ENCODE measurements at regions not wholly inside any gene's neighbourhood (a gene's known extent, or its start where the extent isn't known, plus 50 kb on each side); places are given as distances from the start of the nearest gene placed in this dataset.
A peak's percentile ranks its signal among the peaks of the same experiment; 100 is the strongest.

GRCh38 chr11:91435694-91436395 lies 788.8 kb upstream of the FAT3 start:
- H3K4me1 ChIP-seq: no peaks in the 10 kb centered on the region
- Mint-ChIP-seq H3K4me1 (ENCODE audit: low read depth, unreplicated experiment) (no peaks in the 10 kb centered on the region), H3K9me3 (ENCODE audit: unreplicated experiment) (no peaks in the 10 kb centered on the region), H3K27ac (ENCODE audit: unreplicated experiment) (no peak overlapping the region), H3K4me3 (ENCODE audit: unreplicated experiment) (no peak overlapping the region), H3K27me3 (ENCODE audit: insufficient read depth, unreplicated experiment) (no peaks in the 10 kb centered on the region), H3K36me3 (ENCODE audit: insufficient read depth, unreplicated experiment) (no peaks in the 10 kb centered on the region)
- H3K9me3 ChIP-seq: no peaks in the 10 kb centered on the region
- peak in 1 of 2 experiments; percentile 18 for TF ChIP-seq CTCF (IDR thresholded peaks at IDR 0.05; ENCODE audit: insufficient read depth in 1 of 2, low read depth in 1 of 2, low read length in 1 of 2, severe bottlenecking in 1 of 2, unreplicated experiment in 1 of 2)
- no peaks in the 10 kb centered on the region for H3K27me3 ChIP-seq (replicated peaks; ENCODE audit: control insufficient read depth, insufficient read depth, low read length)
- BruUV-seq (replicated peaks): no TSS peak
- no peaks in the 10 kb centered on the region for H3K36me3 ChIP-seq (ENCODE audit: control insufficient read depth, insufficient read depth, low read length)
- ChIA-PET POLR2A (no interaction called here), CTCF (interaction anchor here (1.1 kb wide), 1 partner anchor 1117 kb away, joined by 4 read pairs; no protein-coding TSS in a partner anchor)
- no peak for DNase-seq
- no peak overlapping the region for H3K4me3 ChIP-seq (ENCODE audit: low read depth, low read length)
- intact Hi-C loops (cut with micrococcal nuclease; ENCODE audit: unreplicated experiment): loop anchor here (5.0 to 10.0 kb wide), 2 partner anchors 309 to 636 kb away; no protein-coding TSS in a partner anchor

- no peaks in the 10 kb centered on the region for H3K4me1 Mint-ChIP-seq (ENCODE audit: low read depth, unreplicated experiment)
- H3K36me3 Mint-ChIP-seq (ENCODE audit: insufficient read depth, unreplicated experiment): no peaks in the 10 kb centered on the region
- Histone ChIP-seq H3K27me3 (replicated peaks; ENCODE audit: control insufficient read depth, insufficient read depth, low read length) (no peaks in the 10 kb centered on the region), H3K4me3 (ENCODE audit: low read depth, low read length) (no peak overlapping the region), H3K36me3 (ENCODE audit: control insufficient read depth, insufficient read depth, low read length) (no peaks in the 10 kb centered on the region), H3K4me1 (no peaks in the 10 kb centered on the region), H3K9me3 (no peaks in the 10 kb centered on the region)
- intact Hi-C loops (cut with micrococcal nuclease; ENCODE audit: unreplicated experiment): loop anchor here (10.0 kb wide), 1 partner anchor 311 kb away; no protein-coding TSS in a partner anchor
- H3K4me3 Mint-ChIP-seq (ENCODE audit: unreplicated experiment): no peak overlapping the region
- CTCF ChIA-PET: no interaction called here
- DNase-seq: no peak
- no TSS peak for BruUV-seq (replicated peaks)
- H3K27me3 Mint-ChIP-seq (ENCODE audit: insufficient read depth, unreplicated experiment): no peaks in the 10 kb centered on the region
- H3K27ac Mint-ChIP-seq (ENCODE audit: unreplicated experiment): no peak overlapping the region
- POLR2A ChIA-PET: no interaction called here
- H3K9me3 Mint-ChIP-seq (ENCODE audit: unreplicated experiment): no peaks in the 10 kb centered on the region
- TF ChIP-seq CTCF (IDR thresholded peaks at IDR 0.05; ENCODE audit: insufficient read depth in 1 of 2, low read depth in 1 of 2, low read length in 1 of 2, severe bottlenecking in 1 of 2, unreplicated experiment in 1 of 2): no peak
Observed at GRCh38 chr11:91433284-91434010, 791.2 kb upstream of the FAT3 start.

- ChIA-PET POLR2A (no interaction called here), CTCF (no interaction called here)
- no peaks in the 10 kb centered on the region for H3K9me3 Mint-ChIP-seq (ENCODE audit: unreplicated experiment)
- Histone ChIP-seq H3K36me3 (ENCODE audit: control insufficient read depth, insufficient read depth, low read length) (no peaks in the 10 kb centered on the region), H3K9me3 (no peaks in the 10 kb centered on the region), H3K4me3 (ENCODE audit: low read depth, low read length) (no peak overlapping the region), H3K27me3 (replicated peaks; ENCODE audit: control insufficient read depth, insufficient read depth, low read length) (no peaks in the 10 kb centered on the region), H3K4me1 (no peaks in the 10 kb centered on the region)
- H3K4me3 Mint-ChIP-seq (ENCODE audit: unreplicated experiment): no peak overlapping the region
- TF ChIP-seq CTCF (IDR thresholded peaks at IDR 0.05; ENCODE audit: insufficient read depth in 1 of 2, low read depth in 1 of 2, low read length in 1 of 2, severe bottlenecking in 1 of 2, unreplicated experiment in 1 of 2): no peak
- no peaks in the 10 kb centered on the region for H3K27me3 Mint-ChIP-seq (ENCODE audit: insufficient read depth, unreplicated experiment)
- no peaks in the 10 kb centered on the region for H3K4me1 Mint-ChIP-seq (ENCODE audit: low read depth, unreplicated experiment)
- no peak overlapping the region for H3K27ac Mint-ChIP-seq (ENCODE audit: unreplicated experiment)
- H3K36me3 Mint-ChIP-seq (ENCODE audit: insufficient read depth, unreplicated experiment): no peaks in the 10 kb centered on the region
- no TSS peak for BruUV-seq (replicated peaks)
- intact Hi-C loops (cut with micrococcal nuclease; ENCODE audit: unreplicated experiment): no loop called here
- no peak for DNase-seq
Observed at GRCh38 chr11:91421641-91422040, 803.0 kb upstream of the FAT3 start.

Data from Caco-2 (cell line).